Ishikawa (cell line): ENCODE measurements at regions not wholly inside any gene's neighbourhood (a gene's known extent, or its start where the extent isn't known, plus 50 kb on each side); places are given as distances from the start of the nearest gene placed in this dataset.

Experiments
- CEBPB ChIP-seq: IDR thresholded peaks from 2 replicates; pipeline ENCODE4 v1.6.1; 2012
- EP300 ChIP-seq: IDR thresholded peaks from 2 replicates; pipeline ENCODE4 v1.6.1; 2012; ENCODE audit warnings: borderline replicate concordance
- MAX ChIP-seq: IDR thresholded peaks from 2 replicates; pipeline ENCODE4 v1.6.1; 2012
- NFIC ChIP-seq: IDR thresholded peaks from 2 replicates; pipeline ENCODE4 v1.6.1; 2012
- REST ChIP-seq: IDR thresholded peaks from 2 replicates; pipeline ENCODE4 v1.6.1; 2012; ENCODE audit warnings: low read depth, mild to moderate bottlenecking
- USF1 ChIP-seq: IDR thresholded peaks from 2 replicates; pipeline ENCODE4 v1.6.1; 2012
- YY1 ChIP-seq: IDR thresholded peaks from 2 replicates; pipeline ENCODE4 v1.6.1; 2012; ENCODE audit warnings: low read depth

GRCh38 chr4:20022471-20022870 lies 229.2 kb upstream of the SLIT2 start:
- no peak for TF ChIP-seq NFIC
- TF ChIP-seq CEBPB = no peak
- no peak for TF ChIP-seq EP300
- TF ChIP-seq REST = no peak
- no peak for TF ChIP-seq MAX
- no peak for TF ChIP-seq USF1
- no peak for TF ChIP-seq YY1
